MM.1S (cell line): ENCODE measurements at regions not wholly inside any gene's neighbourhood (a gene's known extent, or its start where the extent isn't known, plus 50 kb on each side); places are given as distances from the start of the nearest gene placed in this dataset.

ENCODE experiments used
- DNase-seq: peaks from one replicate; pipeline ENCODE4 v3.0.0-alpha.2; 2015
- H2AFZ ChIP-seq: fragments of 300-600 bp; sonication (generic); 2 replicates; pipeline ENCODE4 v1.6.0; 2016; ENCODE audit warnings: antibody characterized with exemption, low read length
- H3F3A ChIP-seq: fragments of 300-600 bp; sonication (generic); 2 replicates; pipeline ENCODE4 v1.6.1; 2016; ENCODE audit warnings: mild to moderate bottlenecking, antibody characterized with exemption, low read length, moderate library complexity, mixed read lengths; ENCODE audit not compliant: insufficient read depth
- H3K27ac ChIP-seq: fragments of 300-600 bp; sonication (generic); 2 replicates; pipeline ENCODE4 v1.5.1; 2016; ENCODE audit warnings: mild to moderate bottlenecking, low read length
- H3K27me3 ChIP-seq: fragments of 300-600 bp; sonication (generic); replicated peaks from 2 replicates; pipeline ENCODE4 v1.6.0; 2016; ENCODE audit warnings: low read length; ENCODE audit not compliant: insufficient read depth
- H3K36me3 ChIP-seq: fragments of 300-600 bp; sonication (generic); replicated peaks from 2 replicates; pipeline ENCODE4 v1.6.1; 2016; ENCODE audit warnings: mild to moderate bottlenecking, low read length, mixed read lengths; ENCODE audit not compliant: insufficient read depth
- H3K4me1 ChIP-seq: fragments of 300-600 bp; sonication (generic); 2 replicates; pipeline ENCODE4 v1.6.1; 2016; ENCODE audit warnings: low read length, mixed read lengths
- H3K4me2 ChIP-seq: fragments of 300-600 bp; sonication (generic); 2 replicates; pipeline ENCODE4 v1.6.0; 2016; ENCODE audit warnings: low read depth, low read length
- H3K4me3 ChIP-seq: fragments of 300-600 bp; sonication (generic); 2 replicates; pipeline ENCODE4 v1.5.1; 2016; ENCODE audit warnings: low read length, mixed read lengths
- H3K79me2 ChIP-seq: fragments of 300-600 bp; sonication (generic); 2 replicates; pipeline ENCODE4 v1.6.1; 2016; ENCODE audit warnings: mixed run types, low read length, mixed read lengths
- H3K9ac ChIP-seq: fragments of 300-600 bp; sonication (generic); 2 replicates; pipeline ENCODE4 v1.6.1; 2016; ENCODE audit warnings: low read length, mixed read lengths
- H3K9me2 ChIP-seq: fragments of 300-600 bp; sonication (generic); replicated peaks from 2 replicates; pipeline ENCODE4 v1.6.1; 2016; ENCODE audit warnings: mild to moderate bottlenecking, low read length, mixed read lengths; ENCODE audit not compliant: insufficient read depth
- H3K9me3 ChIP-seq: fragments of 300-600 bp; sonication (generic); replicated peaks from 2 replicates; pipeline ENCODE4 v1.6.1; 2016; ENCODE audit warnings: mild to moderate bottlenecking, low read length, mixed read lengths; ENCODE audit not compliant: insufficient read depth
- H4K20me1 ChIP-seq: fragments of 300-600 bp; sonication (generic); 2 replicates; pipeline ENCODE4 v1.6.1; 2016; ENCODE audit warnings: mild to moderate bottlenecking, low read length, moderate library complexity, mixed read lengths; ENCODE audit not compliant: insufficient read depth
- CTCF ChIP-seq: fragments of 300-600 bp; sonication (generic); IDR thresholded peaks from 2 replicates; pipeline ENCODE4 v1.5.1; 2016; ENCODE audit warnings: antibody characterized with exemption, low read length, mixed read lengths
- EZH2 ChIP-seq: fragments of 300-600 bp; sonication (generic); optimal IDR thresholded peaks from 2 replicates; pipeline ENCODE3; 2017; ENCODE audit warnings: low read depth, mild to moderate bottlenecking, antibody characterized with exemption, low read length, mixed read lengths
- EZH2phosphoT487 ChIP-seq: fragments of 300-600 bp; sonication (generic); IDR thresholded peaks from 2 replicates; pipeline ENCODE4 v1.6.1; 2018; ENCODE audit warnings: antibody characterized with exemption, low read length

- Histone ChIP-seq H2AFZ (no peak overlapping the region), H3K9me3 (no peaks in the 10 kb centered on the region), H3K79me2 (no peaks in the 10 kb centered on the region), H3K9me2 (no peaks in the 10 kb centered on the region), H3K4me2 (no peak overlapping the region), H3K27ac (no peak overlapping the region), H3K4me3 (no peak overlapping the region), H4K20me1 (no peaks in the 10 kb centered on the region), H3K4me1 (no peaks in the 10 kb centered on the region), H3K36me3 (no peaks in the 10 kb centered on the region), H3F3A (no peaks in the 10 kb centered on the region), H3K27me3 (no peaks in the 10 kb centered on the region), H3K9ac (no peak overlapping the region)
- no peak for DNase-seq
- TF ChIP-seq EZH2: no peak
- no peak for TF ChIP-seq EZH2phosphoT487
- no peak for TF ChIP-seq CTCF
These were observed 160.2 kb upstream of the KAZN start for GRCh38 chr1:14438127-14438769.

- H3K9ac ChIP-seq: no peak overlapping the region
- no peak overlapping the region for H2AFZ ChIP-seq
- no peaks in the 10 kb centered on the region for H3K4me1 ChIP-seq
- no peaks in the 10 kb centered on the region for H3K79me2 ChIP-seq
- H3K27me3 ChIP-seq: no peaks in the 10 kb centered on the region
- H3K27ac ChIP-seq: no peak overlapping the region
- H3F3A ChIP-seq: no peaks in the 10 kb centered on the region
- H3K4me2 ChIP-seq: no peak overlapping the region
- no peaks in the 10 kb centered on the region for H3K9me2 ChIP-seq
- no peaks in the 10 kb centered on the region for H3K36me3 ChIP-seq
- no peaks in the 10 kb centered on the region for H4K20me1 ChIP-seq
- no peaks in the 10 kb centered on the region for H3K9me3 ChIP-seq
- no peak for TF ChIP-seq EZH2phosphoT487
- no peak for TF ChIP-seq CTCF
- TF ChIP-seq EZH2: no peak
- no peak for DNase-seq
- no peak overlapping the region for H3K4me3 ChIP-seq
These were observed 159.5 kb upstream of the KAZN start for GRCh38 chr1:14439015-14439414.

GRCh38 chr1:14440166-14440565, 158.3 kb upstream of the KAZN start:
- Histone ChIP-seq H3K4me3 (no peak overlapping the region), H3K79me2 (no peaks in the 10 kb centered on the region), H3K9me3 (no peaks in the 10 kb centered on the region), H2AFZ (no peak overlapping the region), H4K20me1 (no peaks in the 10 kb centered on the region), H3K9ac (no peak overlapping the region), H3K27ac (no peak overlapping the region), H3K4me2 (no peak overlapping the region), H3F3A (no peaks in the 10 kb centered on the region), H3K27me3 (no peaks in the 10 kb centered on the region), H3K4me1 (no peaks in the 10 kb centered on the region), H3K9me2 (no peaks in the 10 kb centered on the region), H3K36me3 (no peaks in the 10 kb centered on the region)
- no peak for TF ChIP-seq EZH2
- TF ChIP-seq EZH2phosphoT487: no peak
- TF ChIP-seq CTCF: no peak
- no peak for DNase-seq
